ENCODE measurements at regions not wholly inside any gene's neighbourhood (a gene's known extent, or its start where the extent isn't known, plus 50 kb on each side); places are given as distances from the start of the nearest gene placed in this dataset.

DNA sequence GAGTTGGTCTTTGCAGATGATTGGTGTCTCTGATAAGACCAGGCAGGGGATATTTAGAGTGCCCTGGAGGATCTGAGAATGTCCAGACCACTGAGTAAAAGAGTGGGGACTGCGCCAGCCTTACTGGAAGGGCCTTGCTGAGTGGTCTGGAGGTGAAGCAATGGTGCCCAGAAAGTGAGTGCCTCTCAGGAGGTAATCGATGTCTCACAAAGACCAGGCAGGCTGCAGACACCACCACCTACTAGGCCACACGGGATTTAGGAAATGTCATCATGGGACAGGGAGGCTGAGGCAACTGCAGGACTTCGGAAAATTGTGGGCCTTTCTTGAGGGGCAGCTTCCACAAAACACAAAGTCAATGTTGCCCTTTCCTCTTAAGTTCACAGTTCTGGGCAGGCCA, 57.2 kb upstream of the STEAP1B start:
- no peak for TF ChIP-seq POLR2AphosphoS5 (IDR thresholded peaks at IDR 0.05; ENCODE audit: low read depth, low read length)
- TF ChIP-seq, protein P1, sequence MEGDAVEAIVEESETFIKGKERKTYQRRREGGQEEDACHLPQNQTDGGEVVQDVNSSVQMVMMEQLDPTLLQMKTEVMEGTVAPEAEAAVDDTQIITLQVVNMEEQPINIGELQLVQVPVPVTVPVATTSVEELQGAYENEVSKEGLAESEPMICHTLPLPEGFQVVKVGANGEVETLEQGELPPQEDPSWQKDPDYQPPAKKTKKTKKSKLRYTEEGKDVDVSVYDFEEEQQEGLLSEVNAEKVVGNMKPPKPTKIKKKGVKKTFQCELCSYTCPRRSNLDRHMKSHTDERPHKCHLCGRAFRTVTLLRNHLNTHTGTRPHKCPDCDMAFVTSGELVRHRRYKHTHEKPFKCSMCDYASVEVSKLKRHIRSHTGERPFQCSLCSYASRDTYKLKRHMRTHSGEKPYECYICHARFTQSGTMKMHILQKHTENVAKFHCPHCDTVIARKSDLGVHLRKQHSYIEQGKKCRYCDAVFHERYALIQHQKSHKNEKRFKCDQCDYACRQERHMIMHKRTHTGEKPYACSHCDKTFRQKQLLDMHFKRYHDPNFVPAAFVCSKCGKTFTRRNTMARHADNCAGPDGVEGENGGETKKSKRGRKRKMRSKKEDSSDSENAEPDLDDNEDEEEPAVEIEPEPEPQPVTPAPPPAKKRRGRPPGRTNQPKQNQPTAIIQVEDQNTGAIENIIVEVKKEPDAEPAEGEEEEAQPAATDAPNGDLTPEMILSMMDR (IDR thresholded peaks at IDR 0.05 in 2 of 3, conservative IDR thresholded peaks at IDR 0.05 in 1 of 3; ENCODE audit: borderline replicate concordance in 1 of 3, insufficient read depth in 1 of 3, low read depth in 2 of 3, low read length in 2 of 3): no peak
- no peak for TF ChIP-seq EZH2 (IDR thresholded peaks at IDR 0.05)
- TF ChIP-seq EGR1 (IDR thresholded peaks at IDR 0.05; ENCODE audit: low read depth): no peak

Measured in HCT116 (cell line).